BLaER1 (cell line): ENCODE measurements at regions not wholly inside any gene's neighbourhood (a gene's known extent, or its start where the extent isn't known, plus 50 kb on each side); places are given as distances from the start of the nearest gene placed in this dataset.

ENCODE experiments used
- H3K27ac ChIP-seq: shearing (Covaris generic); formaldehyde crosslinking; 2 replicates; pipeline ENCODE4 v1.8.1; 2022
- H3K27me3 ChIP-seq: shearing (Covaris generic); formaldehyde crosslinking; 2 replicates; pipeline ENCODE4 v1.8.1; 2022
- H3K36me3 ChIP-seq: shearing (Covaris generic); formaldehyde crosslinking; 2 replicates; pipeline ENCODE4 v1.8.1; 2022
- H3K4me1 ChIP-seq: shearing (Covaris generic); formaldehyde crosslinking; 2 replicates; pipeline ENCODE4 v1.8.1; 2022
- H3K4me2 ChIP-seq: shearing (Covaris generic); formaldehyde crosslinking; 2 replicates; pipeline ENCODE4 v1.8.1; 2022
- H3K4me3 ChIP-seq: shearing (Covaris generic); formaldehyde crosslinking; 2 replicates; pipeline ENCODE4 v1.8.1; 2022
- H3K9ac ChIP-seq: shearing (Covaris generic); formaldehyde crosslinking; 2 replicates; pipeline ENCODE4 v1.8.1; 2022
- H3K9me3 ChIP-seq: shearing (Covaris generic); formaldehyde crosslinking; 2 replicates; pipeline ENCODE4 v1.8.1; 2022
- H4K20me1 ChIP-seq: shearing (Covaris generic); formaldehyde crosslinking; 2 replicates; pipeline ENCODE4 v1.8.1; 2022
- Cebpa-rat ChIP-seq: shearing (Covaris generic); IDR thresholded peaks from 2 replicates; pipeline ENCODE4 v1.8.1; 2022

GRCh38 chr12:58032156-58032555, 90.8 kb downstream of the ATP23 start:
- no peak overlapping the region for H3K9ac ChIP-seq
- TF ChIP-seq Cebpa-rat: no peak
- no peaks in the 10 kb centered on the region for H4K20me1 ChIP-seq
- H3K27ac ChIP-seq: no peak overlapping the region
- peaks cover 7% of the 10 kb centered on the region; the same call in 1 of the 2 replicates for H3K36me3 ChIP-seq
- no peaks in the 10 kb centered on the region for H3K27me3 ChIP-seq
- no peak overlapping the region for H3K4me3 ChIP-seq
- no peaks in the 10 kb centered on the region for H3K4me1 ChIP-seq
- peaks cover 46% of the 10 kb centered on the region for H3K9me3 ChIP-seq
- H3K4me2 ChIP-seq: no peak overlapping the region

- Histone ChIP-seq H3K4me3 (no peak overlapping the region), H3K27me3 (no peaks in the 10 kb centered on the region), H3K4me1 (no peaks in the 10 kb centered on the region), H4K20me1 (no peaks in the 10 kb centered on the region), H3K4me2 (no peak overlapping the region), H3K9ac (no peak overlapping the region), H3K27ac (no peak overlapping the region), H3K36me3 (peaks cover 7% of the 10 kb centered on the region; the same call in 1 of the 2 replicates), H3K9me3 (peaks cover 62% of the 10 kb centered on the region)
- no peak for TF ChIP-seq Cebpa-rat
Observed at GRCh38 chr12:58033831-58034230, 92.5 kb downstream of the ATP23 start.

- Histone ChIP-seq H3K9ac (no peak overlapping the region), H3K27ac (no peak overlapping the region), H3K27me3 (no peaks in the 10 kb centered on the region), H3K4me2 (no peak overlapping the region), H3K9me3 (peaks cover 62% of the 10 kb centered on the region), H3K36me3 (peaks cover 7% of the 10 kb centered on the region; the same call in 1 of the 2 replicates), H4K20me1 (no peaks in the 10 kb centered on the region), H3K4me1 (no peaks in the 10 kb centered on the region), H3K4me3 (no peak overlapping the region)
- no peak for TF ChIP-seq Cebpa-rat
Observed at GRCh38 chr12:58034311-58034710, 92.9 kb downstream of the ATP23 start.

GRCh38 chr12:58034712-58035111, 93.3 kb downstream of the ATP23 start:
- Histone ChIP-seq H3K4me2 (no peak overlapping the region), H3K27me3 (no peaks in the 10 kb centered on the region), H3K9ac (no peak overlapping the region), H4K20me1 (no peaks in the 10 kb centered on the region), H3K36me3 (peaks cover 7% of the 10 kb centered on the region; the same call in 1 of the 2 replicates), H3K27ac (no peak overlapping the region), H3K4me1 (no peaks in the 10 kb centered on the region), H3K9me3 (peaks cover 62% of the 10 kb centered on the region), H3K4me3 (no peak overlapping the region)
- TF ChIP-seq Cebpa-rat: no peak

GRCh38 chr12:58041441-58041840, 100.1 kb downstream of the ATP23 start:
- no peak overlapping the region for H3K27ac ChIP-seq
- H3K27me3 ChIP-seq: no peaks in the 10 kb centered on the region
- no peak overlapping the region for H3K4me2 ChIP-seq
- H3K4me3 ChIP-seq: no peak overlapping the region
- H3K4me1 ChIP-seq: peaks cover 7% of the 10 kb centered on the region
- TF ChIP-seq Cebpa-rat: no peak
- H3K36me3 ChIP-seq: no peaks in the 10 kb centered on the region
- H4K20me1 ChIP-seq: no peaks in the 10 kb centered on the region
- no peak overlapping the region for H3K9ac ChIP-seq
- H3K9me3 ChIP-seq: peaks cover 30% of the 10 kb centered on the region

GRCh38 chr12:58044966-58045365, 103.6 kb downstream of the ATP23 start:
- H3K4me2 ChIP-seq: no peak overlapping the region
- H3K27me3 ChIP-seq: no peaks in the 10 kb centered on the region
- no peak for TF ChIP-seq Cebpa-rat
- no peak overlapping the region for H3K27ac ChIP-seq
- peaks cover 12% of the 10 kb centered on the region for H3K4me1 ChIP-seq
- H3K36me3 ChIP-seq: no peaks in the 10 kb centered on the region
- H4K20me1 ChIP-seq: no peaks in the 10 kb centered on the region
- no peak overlapping the region for H3K9ac ChIP-seq
- peaks cover 9% of the 10 kb centered on the region for H3K9me3 ChIP-seq
- H3K4me3 ChIP-seq: no peak overlapping the region

GRCh38 chr12:58046271-58046670, 104.9 kb downstream of the ATP23 start:
- Histone ChIP-seq H3K4me2 (peak overlapping the region; percentile 22), H3K27me3 (no peaks in the 10 kb centered on the region), H3K9ac (no peak overlapping the region), H3K27ac (no peak overlapping the region), H3K9me3 (peaks cover 7% of the 10 kb centered on the region), H4K20me1 (no peaks in the 10 kb centered on the region), H3K36me3 (no peaks in the 10 kb centered on the region), H3K4me3 (no peak overlapping the region), H3K4me1 (peaks cover 12% of the 10 kb centered on the region)
- no peak for TF ChIP-seq Cebpa-rat

GRCh38 chr12:58051378-58051777, 110.0 kb downstream of the ATP23 start:
- no peak overlapping the region for H3K4me2 ChIP-seq

GRCh38 chr12:58064666-58065065, 123.3 kb downstream of the ATP23 start:
- Histone ChIP-seq H3K9ac (no peak overlapping the region), H3K9me3 (0 out of 2 replicates have a peak, but pooled peaks cover 5% of the 10 kb centered on the region), H3K4me1 (peaks cover 8% of the 10 kb centered on the region; the same call in 1 of the 2 replicates), H4K20me1 (no peaks in the 10 kb centered on the region), H3K4me2 (no peak overlapping the region), H3K36me3 (no peaks in the 10 kb centered on the region), H3K4me3 (no peak overlapping the region), H3K27ac (no peak overlapping the region), H3K27me3 (no peaks in the 10 kb centered on the region)
- TF ChIP-seq Cebpa-rat: no peak

More at GRCh38 chr12:58051378-58051777, 110.0 kb downstream of the ATP23 start:
- peaks cover 6% of the 10 kb centered on the region for H3K4me1 ChIP-seq
- no peak overlapping the region for H3K4me3 ChIP-seq
- no peaks in the 10 kb centered on the region for H3K27me3 ChIP-seq
- no peaks in the 10 kb centered on the region for H4K20me1 ChIP-seq
- peaks cover 7% of the 10 kb centered on the region for H3K9me3 ChIP-seq
- H3K27ac ChIP-seq: no peak overlapping the region
- H3K36me3 ChIP-seq: no peaks in the 10 kb centered on the region
- no peak for TF ChIP-seq Cebpa-rat
- H3K9ac ChIP-seq: no peak overlapping the region

GRCh38 chr12:58066296-58066695, 124.9 kb downstream of the ATP23 start:
- no peaks in the 10 kb centered on the region for H3K36me3 ChIP-seq
- no peaks in the 10 kb centered on the region for H4K20me1 ChIP-seq
- H3K27me3 ChIP-seq: no peaks in the 10 kb centered on the region
- peaks cover 8% of the 10 kb centered on the region; the same call in 1 of the 2 replicates for H3K4me1 ChIP-seq
- no peak for TF ChIP-seq Cebpa-rat
- no peak overlapping the region for H3K4me3 ChIP-seq
- 0 out of 2 replicates have a peak, but pooled peaks cover 5% of the 10 kb centered on the region for H3K9me3 ChIP-seq
- no peak overlapping the region for H3K4me2 ChIP-seq
- no peak overlapping the region for H3K9ac ChIP-seq
- H3K27ac ChIP-seq: no peak overlapping the region
